Cardiac fibroblast (primary cell): ENCODE measurements at regions not wholly inside any gene's neighbourhood (a gene's known extent, or its start where the extent isn't known, plus 50 kb on each side); places are given as distances from the start of the nearest gene placed in this dataset.
A peak's percentile ranks its signal among the peaks of the same experiment; 100 is the strongest.
"Not testable (repeated sequence)": the region's sequence is repeated elsewhere in the genome, so short reads cannot be mapped to it uniquely, and the experiment has no call there.

Source experiments
- DNase-seq, 2 donors: peaks; one replicate each; pipeline versions ENCODE4 v3.0.0 to v3.0.0-alpha.2; 2010; ENCODE audit warnings: low read depth in 2 of 2
- H3K4me3 ChIP-seq, 2 donors: replicated peaks in 1 of 2; 1 replicate in 1 of 2; 2 replicates in 1 of 2; pipeline ENCODE4 v1.5.1; 2011; ENCODE audit warnings: low read depth in 2 of 2, low read length in 2 of 2, mild to moderate bottlenecking in 2 of 2, moderate library complexity in 1 of 2
- CTCF ChIP-seq: IDR thresholded peaks from one replicate; pipeline ENCODE4 v1.5.1; 2011; ENCODE audit warnings: low read depth, mild to moderate bottlenecking, low read length, inconsistent platforms

- TF ChIP-seq CTCF, result no peak
- peak; percentile 89 to 97 for DNase-seq
- H3K4me3 ChIP-seq, result no peak overlapping the region
These were observed 142.0 kb upstream of the ZNF217 start for GRCh38 chr20:53735536-53736050.

- H3K4me3 ChIP-seq, result no peak overlapping the region
- TF ChIP-seq CTCF, result no peak
- DNase-seq, result no peak
These were observed 140.5 kb upstream of the ZNF217 start for GRCh38 chr20:53734006-53734688.

- no peak for TF ChIP-seq CTCF
- no peak for DNase-seq
- no peak overlapping the region for H3K4me3 ChIP-seq
These were observed 138.0 kb upstream of the ZNF217 start for GRCh38 chr20:53731595-53731994.

- H3K4me3 ChIP-seq, result no peak overlapping the region
- DNase-seq, result no peak
- TF ChIP-seq CTCF, result no peak
These were observed 134.7 kb upstream of the ZNF217 start for GRCh38 chr20:53728359-53728758.

GRCh38 chr20:53727239-53727638 is 133.6 kb upstream of the ZNF217 start:
- H3K4me3 ChIP-seq, DNase-seq: not testable (repeated sequence)

- no peak for TF ChIP-seq CTCF
- DNase-seq, result no peak
- no peak overlapping the region for H3K4me3 ChIP-seq
These were observed 131.9 kb upstream of the ZNF217 start for GRCh38 chr20:53725575-53725970.

- DNase-seq, result no peak
- TF ChIP-seq CTCF, result no peak
- no peak overlapping the region for H3K4me3 ChIP-seq
These were observed 130.0 kb upstream of the ZNF217 start for GRCh38 chr20:53723621-53724020.
